ENCODE measurements at regions not wholly inside any gene's neighbourhood (a gene's known extent, or its start where the extent isn't known, plus 50 kb on each side); places are given as distances from the start of the nearest gene placed in this dataset.
"Not testable (repeated sequence)": the region's sequence is repeated elsewhere in the genome, so short reads cannot be mapped to it uniquely, and the experiment has no call there.

- ChIA-PET POLR2A (no interaction called here), CTCF (no interaction called here)
- ATAC-seq (no peak), DNase-seq (ENCODE audit: low read depth, low spot score) (no peak)
- Histone ChIP-seq H3K27me3 (ENCODE audit: control insufficient read depth, insufficient read depth, low read length) (no peaks in the 10 kb centered on the region), H3K4me1 (ENCODE audit: control insufficient read depth, insufficient read depth, low read length) (no peaks in the 10 kb centered on the region), H3K36me3 (ENCODE audit: control insufficient read depth, insufficient read depth, low read length) (no peaks in the 10 kb centered on the region), H3K27ac (ENCODE audit: low read length) (peak overlapping the region; percentile 51; the same call in 1 of the 2 replicates), H3K9me3 (ENCODE audit: control insufficient read depth, insufficient read depth, low read depth, low read length) (no peaks in the 10 kb centered on the region), H3K4me3 (ENCODE audit: low read depth in 2 of 2, low read length in 2 of 2) (no peak overlapping the region)
- no peak for TF ChIP-seq REST (IDR thresholded peaks at IDR 0.05; ENCODE audit: insufficient read depth in 1 of 2, low read depth in 2 of 2, low read length in 1 of 2)
- TF ChIP-seq SIN3A (IDR thresholded peaks at IDR 0.05; ENCODE audit: borderline replicate concordance, insufficient read depth, low read depth, low read length) = no peak
- no peak for TF ChIP-seq CTCF (IDR thresholded peaks at IDR 0.05)
- no peak for TF ChIP-seq TCF7L2 (IDR thresholded peaks at IDR 0.05; ENCODE audit: low read depth, low read length)
- no peak for TF ChIP-seq POLR2AphosphoS5 (IDR thresholded peaks at IDR 0.05; ENCODE audit: low read depth, low read length)
- intact Hi-C loops (cut with micrococcal nuclease; ENCODE audit: unreplicated experiment) (no loop called here), in situ Hi-C loops (cut with HindIII; ENCODE audit: low pct_unique_long_range_greater_than_20kb, low sequenced_read_pairs) (no loop called here)
- no TSS peak for BruUV-seq (replicated peaks)
These were observed 66.0 kb upstream of the CSF1 start for GRCh38 chr1:109844609-109845008.

- DNase-seq (ENCODE audit: low read depth, low spot score) (no peak), ATAC-seq (no peak)
- H3K9me3 ChIP-seq (ENCODE audit: control insufficient read depth, insufficient read depth, low read depth, low read length) = no peaks in the 10 kb centered on the region
- ChIA-PET CTCF (no interaction called here), POLR2A (no interaction called here)
- H3K36me3 ChIP-seq (ENCODE audit: control insufficient read depth, insufficient read depth, low read length) = no peaks in the 10 kb centered on the region
- intact Hi-C loops (cut with micrococcal nuclease; ENCODE audit: unreplicated experiment) = no loop called here
- H3K4me3 ChIP-seq (ENCODE audit: low read depth in 2 of 2, low read length in 2 of 2) = no peak overlapping the region
- H3K27me3 ChIP-seq (ENCODE audit: control insufficient read depth, insufficient read depth, low read length) = no peaks in the 10 kb centered on the region
- no TSS peak for BruUV-seq (replicated peaks)
- TF ChIP-seq SIN3A (IDR thresholded peaks at IDR 0.05; ENCODE audit: borderline replicate concordance, insufficient read depth, low read depth, low read length) (no peak), POLR2AphosphoS5 (IDR thresholded peaks at IDR 0.05; ENCODE audit: low read depth, low read length) (no peak), REST (IDR thresholded peaks at IDR 0.05; ENCODE audit: insufficient read depth in 1 of 2, low read depth in 2 of 2, low read length in 1 of 2) (no peak), CTCF (IDR thresholded peaks at IDR 0.05) (no peak), TCF7L2 (IDR thresholded peaks at IDR 0.05; ENCODE audit: low read depth, low read length) (no peak)
- H3K4me1 ChIP-seq (ENCODE audit: control insufficient read depth, insufficient read depth, low read length) = no peaks in the 10 kb centered on the region
- in situ Hi-C loops (cut with HindIII; ENCODE audit: low pct_unique_long_range_greater_than_20kb, low sequenced_read_pairs) = no loop called here
- peak overlapping the region; percentile 68; the same call in 1 of the 2 replicates for H3K27ac ChIP-seq (ENCODE audit: low read length)
These were observed 70.5 kb upstream of the CSF1 start for GRCh38 chr1:109840011-109840629.

- POLR2A ChIA-PET; BruUV-seq (replicated peaks); intact Hi-C loops (cut with micrococcal nuclease; ENCODE audit: unreplicated experiment): not testable (repeated sequence)
These were observed 71.4 kb upstream of the CSF1 start for GRCh38 chr1:109839276-109839675.

More at GRCh38 chr1:109839276-109839675, 71.4 kb upstream of the CSF1 start:
- H3K9me3 ChIP-seq (ENCODE audit: control insufficient read depth, insufficient read depth, low read depth, low read length); H3K4me1 ChIP-seq (ENCODE audit: control insufficient read depth, insufficient read depth, low read length); H3K4me3 ChIP-seq (ENCODE audit: low read depth in 2 of 2, low read length in 2 of 2); in situ Hi-C loops (cut with HindIII; ENCODE audit: low pct_unique_long_range_greater_than_20kb, low sequenced_read_pairs); H3K27me3 ChIP-seq (ENCODE audit: control insufficient read depth, insufficient read depth, low read length); H3K36me3 ChIP-seq (ENCODE audit: control insufficient read depth, insufficient read depth, low read length); CTCF ChIA-PET; DNase-seq (ENCODE audit: low read depth, low spot score): not testable (repeated sequence)
- peak; percentile 78 for ATAC-seq
- H3K27ac ChIP-seq (ENCODE audit: low read length) = peak overlapping the region; percentile 10

Measured in Panc1 (cell line).